ENCODE measurements at regions not wholly inside any gene's neighbourhood (a gene's known extent, or its start where the extent isn't known, plus 50 kb on each side); places are given as distances from the start of the nearest gene placed in this dataset.

DNA sequence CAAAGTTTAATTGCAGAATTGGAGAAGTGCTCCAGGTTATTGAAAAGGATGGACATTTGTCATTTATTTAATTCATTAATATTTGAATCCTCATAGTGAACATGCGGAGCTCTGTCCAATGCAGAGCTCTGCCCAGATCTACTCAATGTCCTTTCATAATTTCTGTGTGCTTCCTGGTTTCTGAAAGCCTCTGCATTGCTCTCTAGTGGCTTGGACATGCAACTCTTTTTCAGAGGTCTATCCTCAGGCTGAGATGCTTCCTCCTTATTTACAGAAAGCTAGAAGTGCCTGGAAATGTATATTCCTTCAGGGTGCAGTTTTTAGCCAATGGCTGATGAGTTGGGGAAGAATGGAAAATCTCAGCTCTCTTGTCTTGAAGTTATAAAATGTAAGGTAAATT is 786.1 kb upstream of the AADAT start:
- BruUV-seq (replicated peaks) = no TSS peak
- POLR2A ChIA-PET = no interaction called here

More for the DNA sequence above, 786.1 kb upstream of the AADAT start:
- in situ Hi-C loops (cut with MboI) (no loop called here), intact Hi-C loops (cut with micrococcal nuclease) (no loop called here)
- Histone ChIP-seq H3K36me3 (ENCODE audit: control insufficient read depth, insufficient read depth, low read length) (no peaks in the 10 kb centered on the region), H3K27me3 (ENCODE audit: control insufficient read depth in 2 of 2, insufficient read depth in 2 of 2, low read length in 2 of 2) (no peaks in the 10 kb centered on the region), H3K9me1 (ENCODE audit: control insufficient read depth, insufficient read depth, low read length) (no peaks in the 10 kb centered on the region), H4K20me1 (replicated peaks; ENCODE audit: control insufficient read depth, insufficient read depth, low read length) (no peaks in the 10 kb centered on the region), H2AFZ (ENCODE audit: low read depth, low read length) (no peak overlapping the region), H3K9me3 (replicated peaks; ENCODE audit: control insufficient read depth, insufficient read depth, low read depth, low read length) (no peaks in the 10 kb centered on the region), H3K27ac (ENCODE audit: extremely low read depth, low read depth, low read length) (no peak overlapping the region), H3K4me2 (ENCODE audit: insufficient read depth, low read length) (no peak overlapping the region), H3K9ac (ENCODE audit: insufficient read depth in 1 of 2, low read depth in 2 of 2, low read length in 2 of 2) (no peak overlapping the region), H3K4me1 (replicated peaks in 1 of 2; ENCODE audit: control insufficient read depth in 2 of 2, insufficient read depth in 2 of 2, low read length in 2 of 2) (no peaks in the 10 kb centered on the region), H3K4me3 (no peak overlapping the region), H3K79me2 (ENCODE audit: control insufficient read depth, insufficient read depth, low read length) (no peaks in the 10 kb centered on the region)
- ATAC-seq (no peak), FAIRE-seq (no peak), DNase-seq (ENCODE audit: extremely low read depth in 1 of 4, low spot score in 3 of 4) (no peak)
- TF ChIP-seq RREB1 (CRISPR knock-in tag; IDR thresholded peaks at IDR 0.05) = no peak
- TF ChIP-seq ZNF668 (CRISPR knock-in tag; IDR thresholded peaks at IDR 0.05) = no peak
- TF ChIP-seq ZNF764 (CRISPR knock-in tag; IDR thresholded peaks at IDR 0.05; ENCODE audit: low read depth) = no peak
- no peak for TF ChIP-seq FIP1L1 (IDR thresholded peaks at IDR 0.05; ENCODE audit: low read depth, low read length, poor library complexity, severe bottlenecking)
- TF ChIP-seq, protein P1, sequence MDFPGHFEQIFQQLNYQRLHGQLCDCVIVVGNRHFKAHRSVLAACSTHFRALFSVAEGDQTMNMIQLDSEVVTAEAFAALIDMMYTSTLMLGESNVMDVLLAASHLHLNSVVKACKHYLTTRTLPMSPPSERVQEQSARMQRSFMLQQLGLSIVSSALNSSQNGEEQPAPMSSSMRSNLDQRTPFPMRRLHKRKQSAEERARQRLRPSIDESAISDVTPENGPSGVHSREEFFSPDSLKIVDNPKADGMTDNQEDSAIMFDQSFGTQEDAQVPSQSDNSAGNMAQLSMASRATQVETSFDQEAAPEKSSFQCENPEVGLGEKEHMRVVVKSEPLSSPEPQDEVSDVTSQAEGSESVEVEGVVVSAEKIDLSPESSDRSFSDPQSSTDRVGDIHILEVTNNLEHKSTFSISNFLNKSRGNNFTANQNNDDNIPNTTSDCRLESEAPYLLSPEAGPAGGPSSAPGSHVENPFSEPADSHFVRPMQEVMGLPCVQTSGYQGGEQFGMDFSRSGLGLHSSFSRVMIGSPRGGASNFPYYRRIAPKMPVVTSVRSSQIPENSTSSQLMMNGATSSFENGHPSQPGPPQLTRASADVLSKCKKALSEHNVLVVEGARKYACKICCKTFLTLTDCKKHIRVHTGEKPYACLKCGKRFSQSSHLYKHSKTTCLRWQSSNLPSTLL (IDR thresholded peaks at IDR 0.05) = no peak
- no peak for TF ChIP-seq ZBTB33 (CRISPR knock-in tag; IDR thresholded peaks at IDR 0.05)
- no peak for TF ChIP-seq ILF3 (IDR thresholded peaks at IDR 0.05; ENCODE audit: borderline replicate concordance)
- TF ChIP-seq, protein P2, sequence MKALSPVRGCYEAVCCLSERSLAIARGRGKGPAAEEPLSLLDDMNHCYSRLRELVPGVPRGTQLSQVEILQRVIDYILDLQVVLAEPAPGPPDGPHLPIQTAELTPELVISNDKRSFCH (CRISPR knock-in tag; IDR thresholded peaks at IDR 0.05) = no peak
- TF ChIP-seq, protein P2 (tag; IDR thresholded peaks at IDR 0.05) = no peak
- no peak for TF ChIP-seq BCOR (IDR thresholded peaks at IDR 0.05)
- TF ChIP-seq RFX1 (IDR thresholded peaks at IDR 0.05) = no peak
- TF ChIP-seq CBX8 (IDR thresholded peaks at IDR 0.05; ENCODE audit: borderline replicate concordance, extremely low read depth, low read depth, low read length, poor library complexity, severe bottlenecking) = no peak
- CTCF ChIA-PET (ENCODE audit: low intra/inter-chr PET ratio) = no interaction called here
- WGBS (ENCODE audit: insufficient coverage, low coverage, missing lambda C conversion rate) = 5% methylated on average over 1 of the region's 1 CpG

All from K562 (cell line).